ENCODE measurements at regions not wholly inside any gene's neighbourhood (a gene's known extent, or its start where the extent isn't known, plus 50 kb on each side); places are given as distances from the start of the nearest gene placed in this dataset.

DNA sequence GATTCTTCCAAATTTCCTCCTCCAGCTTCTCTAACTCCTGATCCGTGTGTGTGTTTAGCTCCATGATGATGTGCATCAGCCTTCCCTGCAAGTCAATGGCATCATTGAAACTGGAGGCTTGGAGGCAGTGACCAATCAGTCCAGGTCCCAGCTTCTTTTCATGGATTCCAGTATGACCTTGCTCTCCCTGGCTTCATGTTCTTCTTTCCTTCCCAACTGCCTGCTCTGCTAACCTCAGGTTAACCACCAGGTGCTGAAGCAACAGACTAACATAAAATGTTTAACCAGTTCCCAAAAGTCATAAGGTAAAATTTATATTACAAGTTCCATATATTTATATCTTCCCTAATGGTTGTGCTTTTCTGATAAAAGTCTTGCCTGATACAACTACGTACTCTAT lies 512.8 kb upstream of the EPHA7 start:
- ATAC-seq (ENCODE audit: low FRiP score) (no peak), DNase-seq (ENCODE audit: low spot score) (no peak)
- TF ChIP-seq, protein P1, sequence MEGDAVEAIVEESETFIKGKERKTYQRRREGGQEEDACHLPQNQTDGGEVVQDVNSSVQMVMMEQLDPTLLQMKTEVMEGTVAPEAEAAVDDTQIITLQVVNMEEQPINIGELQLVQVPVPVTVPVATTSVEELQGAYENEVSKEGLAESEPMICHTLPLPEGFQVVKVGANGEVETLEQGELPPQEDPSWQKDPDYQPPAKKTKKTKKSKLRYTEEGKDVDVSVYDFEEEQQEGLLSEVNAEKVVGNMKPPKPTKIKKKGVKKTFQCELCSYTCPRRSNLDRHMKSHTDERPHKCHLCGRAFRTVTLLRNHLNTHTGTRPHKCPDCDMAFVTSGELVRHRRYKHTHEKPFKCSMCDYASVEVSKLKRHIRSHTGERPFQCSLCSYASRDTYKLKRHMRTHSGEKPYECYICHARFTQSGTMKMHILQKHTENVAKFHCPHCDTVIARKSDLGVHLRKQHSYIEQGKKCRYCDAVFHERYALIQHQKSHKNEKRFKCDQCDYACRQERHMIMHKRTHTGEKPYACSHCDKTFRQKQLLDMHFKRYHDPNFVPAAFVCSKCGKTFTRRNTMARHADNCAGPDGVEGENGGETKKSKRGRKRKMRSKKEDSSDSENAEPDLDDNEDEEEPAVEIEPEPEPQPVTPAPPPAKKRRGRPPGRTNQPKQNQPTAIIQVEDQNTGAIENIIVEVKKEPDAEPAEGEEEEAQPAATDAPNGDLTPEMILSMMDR (IDR thresholded peaks at IDR 0.05): no peak

DNA sequence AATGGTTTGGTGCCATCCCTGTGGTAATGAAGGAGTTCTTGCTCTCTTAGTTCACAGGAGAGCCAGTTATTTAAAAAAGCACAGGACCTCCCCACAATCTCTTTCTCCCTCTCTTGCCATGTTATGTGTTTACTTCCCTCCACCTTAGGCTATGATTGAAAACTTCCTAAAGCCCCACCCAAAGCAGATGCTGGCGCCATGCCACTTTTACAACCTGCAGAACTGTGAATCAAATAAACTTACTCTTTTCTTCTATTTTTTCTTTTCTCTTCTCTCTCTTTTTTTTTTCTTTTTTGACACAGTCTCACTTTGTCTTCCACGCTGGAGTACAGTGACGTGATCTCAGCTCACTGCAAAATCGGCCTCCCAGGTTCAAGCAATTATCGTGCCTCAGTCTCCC lies 508.4 kb upstream of the EPHA7 start:
- DNase-seq (ENCODE audit: low spot score) (no peak), ATAC-seq (ENCODE audit: low FRiP score) (no peak)
- TF ChIP-seq, protein P1 (IDR thresholded peaks at IDR 0.05): no peak

DNA sequence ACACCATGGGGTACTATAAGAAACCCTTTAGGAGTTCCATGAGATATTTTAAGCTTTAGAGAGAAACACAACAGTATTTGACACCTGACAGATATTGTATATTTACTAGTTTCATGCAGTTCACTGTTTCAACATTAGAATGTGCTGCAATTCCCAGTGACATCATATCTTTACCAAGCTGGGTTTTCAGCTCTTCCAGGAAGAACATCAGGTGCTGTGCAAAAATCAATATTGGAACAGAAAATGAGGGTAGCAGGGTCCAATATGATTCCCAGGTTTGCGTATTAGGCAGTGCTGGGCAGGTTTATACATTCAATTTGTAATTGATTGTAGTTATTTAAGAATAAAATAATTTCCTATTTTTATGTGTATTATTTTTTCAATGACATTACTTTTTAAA lies 500.0 kb upstream of the EPHA7 start:
- DNase-seq (ENCODE audit: low spot score): no peak
- no peak for ATAC-seq (ENCODE audit: low FRiP score)
- TF ChIP-seq, protein P1 (IDR thresholded peaks at IDR 0.05): no peak

DNA sequence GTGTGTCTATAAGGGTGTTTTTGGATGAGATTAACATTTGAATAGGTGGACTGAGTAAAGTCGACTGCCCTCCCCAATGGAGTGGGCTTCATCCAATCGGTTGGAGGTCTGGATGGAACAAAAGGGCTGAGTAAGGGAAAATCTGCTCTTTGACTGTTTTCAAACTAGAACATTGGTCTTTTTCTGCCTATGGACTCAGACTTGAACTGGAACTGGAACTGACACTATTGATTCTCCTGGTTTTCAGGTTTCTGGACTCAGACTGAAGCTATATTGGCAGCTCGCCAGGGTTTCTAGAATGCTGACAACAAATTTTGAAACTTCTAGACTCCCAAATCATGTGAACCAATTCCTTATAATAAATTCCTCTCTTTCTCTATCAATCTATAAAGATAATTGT lies 498.9 kb upstream of the EPHA7 start:
- TF ChIP-seq, protein P1 (IDR thresholded peaks at IDR 0.05): no peak
- ATAC-seq (ENCODE audit: low FRiP score): no peak
- no peak for DNase-seq (ENCODE audit: low spot score)

DNA sequence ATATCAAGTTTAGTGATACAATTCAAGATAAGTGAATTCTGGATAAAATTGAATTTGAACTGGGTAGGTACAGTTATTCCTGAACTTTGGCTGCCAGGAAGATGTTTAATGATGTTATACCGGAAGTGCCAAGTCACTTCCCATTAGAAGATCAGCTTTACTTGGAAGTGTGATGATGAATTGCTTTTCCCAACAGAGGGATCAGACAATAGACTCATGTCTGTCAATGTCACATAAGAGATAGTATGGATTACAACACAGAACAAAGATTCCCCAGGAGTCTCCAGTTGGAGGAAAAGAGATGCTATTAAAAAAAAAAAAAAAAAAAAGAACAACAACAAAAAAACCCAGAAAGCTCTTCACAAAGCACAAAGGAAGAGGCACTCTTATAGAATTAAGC lies 497.9 kb upstream of the EPHA7 start:
- no peak for DNase-seq (ENCODE audit: low spot score)
- TF ChIP-seq, protein P1 (IDR thresholded peaks at IDR 0.05): no peak
- ATAC-seq (ENCODE audit: low FRiP score): no peak

DNA sequence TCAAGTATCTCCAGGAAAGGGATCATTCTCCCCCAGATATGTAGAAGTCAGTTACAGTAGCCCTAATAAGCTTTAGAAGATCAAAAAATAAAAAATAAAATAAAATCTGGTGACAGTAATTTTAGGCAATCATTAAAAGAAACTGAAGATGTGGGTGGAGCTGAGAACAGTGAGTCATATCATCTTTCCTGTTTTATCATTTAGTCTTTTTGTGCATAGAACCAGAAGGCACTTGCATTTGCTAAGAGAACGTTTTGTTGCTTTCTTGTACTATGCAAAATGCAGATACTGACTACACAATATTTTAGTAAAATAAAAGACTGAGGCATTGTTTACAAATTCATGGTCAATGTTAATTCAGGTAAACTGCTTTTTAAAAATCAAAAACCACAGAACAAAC lies 497.4 kb upstream of the EPHA7 start:
- TF ChIP-seq, protein P1 (IDR thresholded peaks at IDR 0.05): no peak
- no peak for ATAC-seq (ENCODE audit: low FRiP score)
- DNase-seq (ENCODE audit: low spot score): no peak

DNA sequence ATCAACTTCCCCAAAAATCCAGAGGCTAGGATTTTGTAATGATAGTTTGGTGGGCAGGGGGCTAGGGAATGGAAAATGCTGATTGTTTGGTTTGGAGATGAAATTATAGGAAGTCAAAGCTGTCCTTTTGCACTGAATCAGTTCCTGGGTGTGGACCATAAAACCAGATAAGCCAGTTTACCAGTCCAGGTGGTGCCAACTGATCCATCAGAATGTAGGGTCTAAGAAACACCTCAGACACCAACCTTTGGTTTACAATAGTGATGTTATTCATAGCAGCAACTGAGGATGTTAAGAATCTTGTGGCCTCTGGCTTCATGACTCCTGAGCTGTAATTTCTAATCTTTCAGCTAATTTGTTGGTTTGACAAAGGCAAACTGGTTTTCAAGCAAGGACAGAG lies 496.6 kb upstream of the EPHA7 start:
- ATAC-seq (ENCODE audit: low FRiP score) (no peak), DNase-seq (ENCODE audit: low spot score) (no peak)
- TF ChIP-seq, protein P1 (IDR thresholded peaks at IDR 0.05): no peak
